ENCODE measurements at regions not wholly inside any gene's neighbourhood (a gene's known extent, or its start where the extent isn't known, plus 50 kb on each side); places are given as distances from the start of the nearest gene placed in this dataset.
"Not testable (repeated sequence)": the region's sequence is repeated elsewhere in the genome, so short reads cannot be mapped to it uniquely, and the experiment has no call there.

GRCh38 chr4:103412646-103413045 lies 214.5 kb upstream of the CENPE start:
- not testable (repeated sequence) for DNase-seq

- DNase-seq, result no peak
Measured at GRCh38 chr4:103410386-103410785, 212.2 kb upstream of the CENPE start.

DNA sequence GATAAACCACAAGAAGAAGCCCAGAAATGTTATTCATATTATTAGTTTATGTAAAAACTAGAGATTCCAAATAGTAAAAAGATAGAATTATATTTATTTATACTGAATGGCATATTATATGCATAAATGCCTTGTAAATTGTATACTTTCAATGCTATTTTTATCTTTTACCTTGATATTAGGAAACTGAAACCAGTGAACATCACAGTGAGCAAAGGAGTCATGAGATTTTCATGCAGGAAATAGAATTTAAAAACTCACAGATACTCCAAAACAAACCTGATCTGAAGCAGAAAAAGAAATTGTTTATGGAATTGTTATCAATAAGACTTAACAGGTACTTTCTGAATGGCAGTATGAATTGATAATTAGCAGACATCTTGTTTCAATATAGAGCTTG lies 207.3 kb upstream of the CENPE start:
- DNase-seq, result no peak

DNA sequence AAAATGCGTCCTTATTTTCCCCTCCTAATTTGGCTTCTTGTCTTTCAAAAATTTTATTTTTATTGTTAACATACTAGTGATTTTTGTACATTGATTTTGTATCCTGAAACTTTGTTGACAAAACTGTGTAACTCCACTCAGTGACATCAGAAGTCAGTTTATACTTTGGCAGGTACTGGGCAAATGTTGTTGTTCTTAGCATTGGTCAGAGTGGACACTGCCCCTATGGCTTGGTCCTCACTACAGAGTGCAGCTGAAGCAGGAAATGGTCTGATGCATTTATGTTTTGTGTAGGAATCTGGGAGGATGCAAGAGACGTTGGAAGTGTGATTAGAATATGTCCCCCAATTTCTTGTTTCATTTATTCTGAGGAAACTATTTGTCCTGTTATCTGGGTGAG lies 205.5 kb upstream of the CENPE start:
- no peak for DNase-seq

DNA sequence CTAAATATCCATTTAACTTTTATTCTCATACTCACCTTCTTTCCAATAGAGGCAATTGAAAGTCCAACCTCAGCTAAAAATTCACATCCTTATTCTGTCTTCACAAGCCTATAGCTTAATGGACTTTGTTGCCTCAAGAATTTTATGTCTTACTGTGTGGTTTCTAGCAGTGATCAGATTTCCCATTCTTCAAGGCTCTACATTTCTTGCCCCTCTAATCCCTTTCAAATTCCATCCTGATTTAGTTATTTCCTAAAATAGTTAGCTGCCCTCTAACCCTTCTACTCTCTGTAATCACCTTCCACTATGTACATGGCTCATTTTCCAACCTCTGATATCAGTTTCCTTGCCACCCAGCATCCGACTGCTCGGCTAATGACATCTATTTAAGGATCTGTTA lies 204.1 kb upstream of the CENPE start:
- DNase-seq, result no peak

- DNase-seq, result no peak
Measured at GRCh38 chr4:103400405-103400804, 202.3 kb upstream of the CENPE start.

DNA sequence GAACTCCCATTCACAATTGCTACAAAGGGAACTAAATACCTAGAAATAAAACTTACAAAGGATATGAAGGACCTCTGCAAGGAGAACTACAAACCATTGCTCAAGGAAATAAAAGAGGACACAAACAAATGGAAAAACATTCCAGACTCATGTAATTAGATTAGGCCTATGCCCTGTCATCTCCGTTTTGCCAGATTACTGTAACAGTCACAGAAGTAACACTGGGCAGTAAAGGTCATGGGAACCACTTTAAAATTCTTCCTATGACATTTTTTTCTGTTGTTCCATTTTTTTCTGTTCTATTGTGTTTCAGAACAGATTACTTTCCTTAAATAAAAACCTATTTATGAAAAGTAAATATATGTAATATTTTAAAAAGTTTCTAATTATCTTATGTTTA lies 199.4 kb upstream of the CENPE start:
- DNase-seq, result no peak

GRCh38 chr4:103387508-103388011 lies 189.4 kb upstream of the CENPE start:
- DNase-seq, result not testable (repeated sequence)

- DNase-seq, result not testable (repeated sequence)
Measured at GRCh38 chr4:103385565-103385964, 187.4 kb upstream of the CENPE start.

DNA sequence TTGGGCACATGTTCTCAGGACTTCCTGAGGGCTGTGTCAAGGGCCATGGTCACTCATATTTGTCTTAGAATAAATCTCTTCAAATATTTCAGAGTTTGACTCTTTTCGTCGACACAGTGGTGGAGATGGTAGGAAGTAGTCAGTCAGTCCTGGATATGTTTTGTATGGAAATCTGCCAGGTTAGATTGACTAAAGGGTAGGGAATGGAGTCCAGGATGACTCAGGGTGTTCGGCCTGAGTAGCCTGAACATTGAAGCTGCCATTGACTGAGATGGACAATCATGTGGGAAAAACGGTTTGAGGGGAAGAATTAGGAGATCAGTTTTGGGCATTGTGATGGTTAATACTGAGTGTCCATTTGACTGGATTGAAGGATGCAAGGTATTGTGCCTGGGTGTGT lies 177.1 kb upstream of the CENPE start:
- no peak for DNase-seq

- no peak for DNase-seq
Measured at GRCh38 chr4:103374758-103375157, 176.6 kb upstream of the CENPE start.

- no peak for DNase-seq
Measured at GRCh38 chr4:103374306-103374705, 176.2 kb upstream of the CENPE start.

GRCh38 chr4:103372002-103372558 lies 173.9 kb upstream of the CENPE start:
- no peak for DNase-seq

GRCh38 chr4:103370336-103370735 lies 172.2 kb upstream of the CENPE start:
- no peak for DNase-seq

DNA sequence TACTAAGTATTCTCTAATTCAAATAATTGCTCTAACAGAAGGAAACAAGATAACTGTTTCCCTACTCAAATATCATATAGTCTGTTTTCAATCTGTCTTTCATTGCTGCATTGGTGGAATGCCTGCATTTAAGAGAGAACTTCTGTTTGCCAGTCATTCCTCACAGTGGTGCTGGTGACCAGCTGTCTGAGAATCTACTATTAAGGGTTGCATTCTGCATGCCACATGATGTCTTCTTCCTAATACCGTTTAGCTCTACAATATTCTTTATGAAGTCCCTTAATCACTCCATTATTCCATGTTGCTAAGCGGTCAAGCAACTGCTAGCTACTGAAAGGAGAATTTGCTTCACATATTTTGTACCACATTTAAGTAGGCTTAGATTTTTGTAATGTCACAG lies 167.1 kb upstream of the CENPE start:
- no peak for DNase-seq

GRCh38 chr4:103364083-103364482 lies 165.9 kb upstream of the CENPE start:
- no peak for DNase-seq

DNA sequence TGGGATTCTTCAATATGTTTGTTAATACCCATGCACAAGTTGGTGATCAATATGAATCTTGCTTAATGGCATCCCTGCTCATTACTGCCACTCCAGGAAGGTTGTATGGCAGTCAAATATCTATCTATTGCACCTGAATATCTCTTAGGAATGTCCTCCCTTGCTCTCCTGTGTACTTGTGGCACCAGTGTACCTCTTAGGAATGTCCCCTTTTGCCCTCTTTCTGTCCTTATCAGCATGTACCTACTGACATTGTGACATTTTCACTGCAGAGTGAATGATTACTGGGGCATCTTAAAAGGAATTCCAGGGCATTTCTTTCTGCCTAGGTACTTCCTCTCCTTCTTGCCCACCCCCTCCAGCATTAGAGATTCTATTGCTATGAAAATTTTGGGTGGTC lies 163.8 kb upstream of the CENPE start:
- no peak for DNase-seq

GRCh38 chr4:103359900-103360299 lies 161.8 kb upstream of the CENPE start:
- no peak for DNase-seq

DNA sequence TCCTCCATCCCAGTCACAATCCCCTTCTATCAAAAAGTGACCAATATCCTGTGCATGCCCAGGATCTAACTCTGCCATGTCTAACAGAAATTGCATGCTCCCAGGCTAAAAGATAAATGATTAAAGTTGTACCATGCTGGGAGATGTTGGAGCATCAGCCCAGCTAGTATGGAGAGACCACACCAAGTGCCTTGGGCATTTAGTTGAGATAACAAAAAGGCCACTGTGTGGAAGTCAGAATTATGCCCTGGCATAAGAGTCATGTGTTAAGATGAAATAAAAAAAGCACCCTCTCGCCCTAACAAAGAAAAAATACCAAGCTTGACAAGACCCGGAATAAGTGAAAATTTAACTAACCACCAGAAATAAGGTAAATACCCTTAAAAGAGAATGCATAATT lies 155.9 kb upstream of the CENPE start:
- DNase-seq, result no peak

GRCh38 chr4:103329642-103330041 lies 131.5 kb upstream of the CENPE start:
- DNase-seq, result no peak

GRCh38 chr4:103324811-103325210 lies 126.7 kb upstream of the CENPE start:
- DNase-seq, result no peak

GRCh38 chr4:103318327-103318726 lies 120.2 kb upstream of the CENPE start:
- DNase-seq, result no peak

GRCh38 chr4:103308248-103308561 lies 110.1 kb upstream of the CENPE start:
- DNase-seq, result no peak

DNA sequence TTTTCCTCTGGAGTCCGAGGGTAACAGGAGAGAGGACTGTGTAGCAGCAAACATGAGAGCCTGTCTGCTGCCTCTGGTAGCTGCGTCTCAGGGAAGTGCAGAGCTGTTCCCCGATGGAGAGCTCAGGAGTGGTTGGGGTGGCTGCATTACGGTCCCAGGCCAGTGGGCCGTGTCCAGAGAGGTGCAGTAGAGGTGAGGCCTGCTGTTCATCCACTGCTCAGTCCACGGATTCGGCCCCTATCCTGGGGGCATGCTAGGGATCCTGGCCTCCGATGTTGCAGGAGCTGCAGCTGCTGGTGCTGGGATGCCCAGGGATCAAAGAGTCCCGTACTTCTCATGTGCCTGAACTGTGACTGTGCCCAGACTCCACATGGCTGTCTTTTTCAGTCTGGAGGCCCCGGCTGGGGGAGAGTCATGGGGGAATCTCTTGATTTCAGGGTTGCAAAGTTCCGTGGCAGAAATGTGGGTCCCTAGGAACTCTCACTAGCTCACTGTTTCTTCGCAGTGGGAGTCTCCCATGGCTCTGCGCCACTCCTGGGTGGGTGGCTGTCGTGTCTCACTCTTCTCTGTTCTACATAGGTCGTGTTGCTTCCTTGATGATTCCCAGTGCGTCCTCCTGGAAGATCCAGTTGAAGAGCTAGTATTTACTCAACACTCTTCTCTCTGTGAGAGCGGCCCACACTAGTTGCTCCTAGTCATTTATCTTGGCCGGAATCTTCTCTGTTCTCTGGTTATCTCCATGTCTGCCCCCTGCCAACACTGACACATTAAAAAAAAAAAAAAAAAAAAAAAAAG lies 109.5 kb upstream of the CENPE start:
- no peak for DNase-seq

GRCh38 chr4:103306870-103307375 lies 108.8 kb upstream of the CENPE start:
- no peak for DNase-seq
